GM23248 (cell line): ENCODE measurements at regions not wholly inside any gene's neighbourhood (a gene's known extent, or its start where the extent isn't known, plus 50 kb on each side); places are given as distances from the start of the nearest gene placed in this dataset.

Source experiments
- EZH2 ChIP-seq: fragments of 200-600 bp; sonication (generic); IDR thresholded peaks from 2 replicates; pipeline ENCODE4 v1.6.1; 2018; ENCODE audit warnings: antibody characterized with exemption, mild to moderate bottlenecking; ENCODE audit not compliant: insufficient read depth, poor library complexity, severe bottlenecking
- EZH2phosphoT487 ChIP-seq: fragments of 200-600 bp; sonication (generic); IDR thresholded peaks from 2 replicates; pipeline ENCODE4 v1.6.1; 2018; ENCODE audit warnings: antibody characterized with exemption, moderate library complexity, mild to moderate bottlenecking, low read depth; ENCODE audit not compliant: insufficient read depth

DNA sequence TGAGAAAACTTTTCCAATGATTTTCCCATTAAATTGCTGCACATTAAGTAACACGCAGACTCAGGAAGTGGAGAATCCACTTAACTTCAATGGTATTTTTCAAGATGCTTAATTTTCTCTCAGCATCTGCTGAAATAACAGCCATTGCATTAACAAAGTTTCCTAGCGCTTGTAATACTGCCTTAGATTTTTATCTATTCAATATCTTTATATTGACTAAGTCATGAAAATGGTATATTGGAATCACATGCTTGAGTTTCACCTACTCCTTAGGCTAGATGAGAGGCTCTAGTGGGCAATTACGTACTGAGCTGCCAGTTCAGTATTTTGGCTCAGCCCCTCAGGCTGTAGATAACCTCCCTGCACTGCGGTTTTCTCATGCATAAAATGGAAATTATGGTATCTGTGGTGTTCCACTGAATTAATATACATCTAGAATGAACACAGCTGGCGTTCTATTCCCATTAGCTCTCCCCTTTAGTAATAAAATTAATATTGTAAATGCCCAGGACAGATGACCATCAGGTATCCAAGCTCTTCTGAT is 112.9 kb downstream of the MTX3 start:
- TF ChIP-seq EZH2, result no peak
- no peak for TF ChIP-seq EZH2phosphoT487
